HUES48 (cell line): ENCODE measurements at regions not wholly inside any gene's neighbourhood (a gene's known extent, or its start where the extent isn't known, plus 50 kb on each side); places are given as distances from the start of the nearest gene placed in this dataset.

Experiments
- H3K27ac ChIP-seq: one replicate; pipeline ENCODE4 v1.7.0; 2013; ENCODE audit warnings: low read depth, low read length, inconsistent platforms
- H3K27me3 ChIP-seq: 2 replicates; pipeline ENCODE4 v1.6.1; 2013; ENCODE audit warnings: mild to moderate bottlenecking, low read length; ENCODE audit not compliant: control insufficient read depth, insufficient read depth
- H3K36me3 ChIP-seq: 2 replicates; pipeline ENCODE4 v1.6.1; 2013; ENCODE audit warnings: low read length; ENCODE audit not compliant: control insufficient read depth, insufficient read depth
- H3K4me1 ChIP-seq: 2 replicates; pipeline ENCODE4 v1.6.1; 2013; ENCODE audit warnings: mild to moderate bottlenecking, low read length; ENCODE audit not compliant: control insufficient read depth, insufficient read depth
- H3K4me3 ChIP-seq: 2 replicates; pipeline ENCODE4 v1.5.1; 2013; ENCODE audit warnings: mild to moderate bottlenecking, low read depth, low read length
- H3K9ac ChIP-seq: 2 replicates; pipeline ENCODE4 v1.6.1; 2013; ENCODE audit warnings: mild to moderate bottlenecking, low read depth, low read length, moderate library complexity
- H3K9me3 ChIP-seq: 2 replicates; pipeline ENCODE4 v1.6.1; 2013; ENCODE audit warnings: low read length; ENCODE audit not compliant: control insufficient read depth, insufficient read depth

GRCh38 chr16:86122681-86123342 lies 223.8 kb downstream of the IRF8 start:
- H3K27me3 ChIP-seq, result 0 out of 2 replicates have a peak, but pooled peaks cover 3% of the 10 kb centered on the region

DNA sequence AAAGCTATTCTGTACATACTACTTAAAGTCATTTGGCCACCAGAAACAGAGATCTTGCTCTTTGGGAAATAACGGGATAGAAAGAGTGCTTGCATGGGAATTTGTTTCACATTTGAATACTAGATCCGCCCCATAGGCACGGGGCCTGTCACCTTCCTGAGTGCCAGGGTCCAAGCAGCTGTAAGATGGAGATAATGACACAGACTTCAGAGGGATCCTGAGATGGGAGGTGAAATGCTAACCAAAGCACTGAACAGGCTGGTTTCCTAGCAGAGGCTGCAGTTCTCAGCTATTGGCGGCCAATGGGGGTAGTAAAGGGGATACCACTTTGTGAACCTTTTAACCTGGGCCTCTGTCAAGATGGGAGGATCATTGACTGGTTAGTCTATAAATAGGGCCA lies 225.4 kb downstream of the IRF8 start:
- Histone ChIP-seq H3K9me3 (no peaks in the 10 kb centered on the region), H3K4me3 (no peak overlapping the region), H3K27me3 (0 out of 2 replicates have a peak, but pooled peaks cover 3% of the 10 kb centered on the region), H3K36me3 (no peaks in the 10 kb centered on the region), H3K4me1 (no peaks in the 10 kb centered on the region), H3K9ac (no peak overlapping the region), H3K27ac (no peak overlapping the region)

More at GRCh38 chr16:86122681-86123342, 223.8 kb downstream of the IRF8 start:
- H3K9me3 ChIP-seq, result no peaks in the 10 kb centered on the region
- H3K4me1 ChIP-seq, result no peaks in the 10 kb centered on the region
- H3K9ac ChIP-seq, result no peak overlapping the region
- H3K27ac ChIP-seq, result no peak overlapping the region
- H3K4me3 ChIP-seq, result no peak overlapping the region
- H3K36me3 ChIP-seq, result no peaks in the 10 kb centered on the region

DNA sequence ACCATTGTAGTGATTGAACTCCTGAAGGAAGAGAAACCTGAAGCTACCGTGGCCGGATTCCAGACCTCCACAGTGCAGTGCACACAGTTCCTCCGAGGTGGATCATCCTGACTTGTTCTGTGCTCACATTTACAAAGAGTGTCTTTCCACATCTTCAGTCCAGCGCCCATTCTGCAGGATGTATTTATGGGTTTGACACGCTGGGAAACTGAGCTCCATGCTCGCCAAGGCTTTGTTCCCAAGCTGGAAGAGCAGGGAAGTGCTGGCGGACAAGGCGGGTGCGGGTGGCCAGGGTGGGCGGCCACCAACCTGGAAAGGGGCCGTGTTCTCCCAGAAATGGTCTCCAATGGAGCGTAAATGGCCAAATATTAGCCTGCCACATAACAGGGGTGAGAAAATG lies 227.9 kb downstream of the IRF8 start:
- no peaks in the 10 kb centered on the region for H3K4me1 ChIP-seq
- no peaks in the 10 kb centered on the region for H3K27me3 ChIP-seq
- H3K4me3 ChIP-seq, result no peak overlapping the region
- no peaks in the 10 kb centered on the region for H3K9me3 ChIP-seq
- H3K9ac ChIP-seq, result no peak overlapping the region
- H3K27ac ChIP-seq, result no peak overlapping the region
- H3K36me3 ChIP-seq, result no peaks in the 10 kb centered on the region

DNA sequence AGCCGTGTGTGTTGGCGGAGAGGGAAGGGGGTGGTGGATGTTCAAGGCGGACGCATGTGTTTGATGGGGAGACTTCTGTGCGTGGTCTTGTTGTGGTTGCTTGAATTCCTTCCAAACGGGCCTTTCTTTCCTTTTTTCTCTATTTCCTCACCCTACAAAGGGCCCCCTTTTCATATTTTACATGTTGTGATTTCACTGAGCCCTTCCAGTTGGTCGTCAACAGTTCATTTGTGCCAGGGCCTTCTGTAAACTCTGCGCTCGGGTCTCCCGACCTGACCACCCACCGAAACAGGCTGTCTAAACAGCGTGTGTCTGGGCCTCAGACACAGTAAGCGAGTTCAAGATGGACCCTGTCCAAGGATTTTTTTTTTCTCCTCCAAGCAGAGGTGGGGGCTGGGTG lies 228.4 kb downstream of the IRF8 start:
- Histone ChIP-seq H3K9ac (no peak overlapping the region), H3K27me3 (no peaks in the 10 kb centered on the region), H3K9me3 (no peaks in the 10 kb centered on the region), H3K4me3 (no peak overlapping the region), H3K27ac (no peak overlapping the region), H3K36me3 (no peaks in the 10 kb centered on the region), H3K4me1 (no peaks in the 10 kb centered on the region)

DNA sequence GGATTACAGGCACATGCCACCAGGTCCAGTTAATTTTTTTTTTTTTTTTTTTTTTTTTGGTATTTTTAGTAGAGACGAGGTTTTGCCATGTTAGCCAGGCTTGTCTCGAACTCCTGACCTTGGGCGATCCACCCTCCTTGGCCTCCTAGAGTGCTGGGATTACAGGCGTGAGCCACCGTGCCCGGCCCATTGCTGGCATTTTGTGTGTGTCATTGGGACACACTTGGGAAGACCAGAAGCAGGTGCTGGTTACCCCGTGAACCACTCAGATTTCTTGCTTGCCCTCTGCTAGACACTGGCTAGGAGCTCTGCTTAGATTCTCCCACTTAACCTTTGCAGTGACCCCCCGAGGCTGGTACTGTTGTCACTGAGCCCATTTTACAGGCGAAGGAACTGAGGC lies 229.3 kb downstream of the IRF8 start:
- Histone ChIP-seq H3K4me1 (no peaks in the 10 kb centered on the region), H3K9ac (no peak overlapping the region), H3K4me3 (no peak overlapping the region), H3K9me3 (no peaks in the 10 kb centered on the region), H3K27me3 (no peaks in the 10 kb centered on the region), H3K36me3 (no peaks in the 10 kb centered on the region), H3K27ac (no peak overlapping the region)

- H3K9me3 ChIP-seq, result no peaks in the 10 kb centered on the region
- no peaks in the 10 kb centered on the region for H3K4me1 ChIP-seq
- no peak overlapping the region for H3K27ac ChIP-seq
- no peak overlapping the region for H3K4me3 ChIP-seq
- no peaks in the 10 kb centered on the region for H3K27me3 ChIP-seq
- H3K9ac ChIP-seq, result no peak overlapping the region
- H3K36me3 ChIP-seq, result no peaks in the 10 kb centered on the region
Measured at GRCh38 chr16:86129541-86129940, 230.6 kb downstream of the IRF8 start.

GRCh38 chr16:86133377-86133776 lies 234.4 kb downstream of the IRF8 start:
- H3K36me3 ChIP-seq, result no peaks in the 10 kb centered on the region
- no peaks in the 10 kb centered on the region for H3K27me3 ChIP-seq
- no peaks in the 10 kb centered on the region for H3K9me3 ChIP-seq
- no peak overlapping the region for H3K4me3 ChIP-seq
- H3K4me1 ChIP-seq, result no peaks in the 10 kb centered on the region
- H3K9ac ChIP-seq, result no peak overlapping the region
- H3K27ac ChIP-seq, result no peak overlapping the region

GRCh38 chr16:86133847-86134375 lies 234.9 kb downstream of the IRF8 start:
- no peaks in the 10 kb centered on the region for H3K36me3 ChIP-seq
- H3K27ac ChIP-seq, result no peak overlapping the region
- H3K9ac ChIP-seq, result no peak overlapping the region
- H3K27me3 ChIP-seq, result no peaks in the 10 kb centered on the region
- H3K9me3 ChIP-seq, result no peaks in the 10 kb centered on the region
- no peaks in the 10 kb centered on the region for H3K4me1 ChIP-seq
- H3K4me3 ChIP-seq, result no peak overlapping the region

GRCh38 chr16:86134802-86135461 lies 236.0 kb downstream of the IRF8 start:
- Histone ChIP-seq H3K9me3 (no peaks in the 10 kb centered on the region), H3K36me3 (no peaks in the 10 kb centered on the region), H3K4me3 (no peak overlapping the region), H3K27ac (no peak overlapping the region), H3K9ac (no peak overlapping the region), H3K27me3 (no peaks in the 10 kb centered on the region), H3K4me1 (no peaks in the 10 kb centered on the region)

- no peak overlapping the region for H3K9ac ChIP-seq
Measured at GRCh38 chr16:86137359-86137758, 238.4 kb downstream of the IRF8 start.

More at GRCh38 chr16:86137359-86137758, 238.4 kb downstream of the IRF8 start:
- Histone ChIP-seq H3K27ac (no peak overlapping the region), H3K4me3 (no peak overlapping the region), H3K27me3 (no peaks in the 10 kb centered on the region), H3K36me3 (no peaks in the 10 kb centered on the region), H3K9me3 (no peaks in the 10 kb centered on the region), H3K4me1 (no peaks in the 10 kb centered on the region)
